ENCODE measurements at regions not wholly inside any gene's neighbourhood (a gene's known extent, or its start where the extent isn't known, plus 50 kb on each side); places are given as distances from the start of the nearest gene placed in this dataset.
"Not testable (repeated sequence)": the region's sequence is repeated elsewhere in the genome, so short reads cannot be mapped to it uniquely, and the experiment has no call there.

DNA sequence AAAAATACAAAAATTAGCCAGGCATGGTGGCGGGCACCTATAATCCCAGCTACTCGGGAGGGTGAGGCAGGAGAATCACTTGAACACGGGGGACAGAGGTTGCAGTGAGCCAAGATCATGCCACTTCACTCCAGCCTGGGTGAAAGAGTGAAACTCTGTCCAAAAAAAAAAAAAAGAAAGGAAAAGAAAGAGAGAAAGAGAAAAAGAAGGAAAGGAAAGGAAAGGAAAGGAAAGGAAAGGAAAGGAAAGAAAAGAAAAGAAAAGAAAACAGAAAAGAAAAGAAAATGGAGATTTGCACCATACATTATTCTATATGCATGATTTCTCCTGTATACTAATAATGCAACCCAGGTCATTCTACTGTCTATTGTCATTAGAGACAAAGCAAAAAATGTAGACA, 421.5 kb downstream of the PCDH19 start:
- not testable (repeated sequence) for DNase-seq

DNA sequence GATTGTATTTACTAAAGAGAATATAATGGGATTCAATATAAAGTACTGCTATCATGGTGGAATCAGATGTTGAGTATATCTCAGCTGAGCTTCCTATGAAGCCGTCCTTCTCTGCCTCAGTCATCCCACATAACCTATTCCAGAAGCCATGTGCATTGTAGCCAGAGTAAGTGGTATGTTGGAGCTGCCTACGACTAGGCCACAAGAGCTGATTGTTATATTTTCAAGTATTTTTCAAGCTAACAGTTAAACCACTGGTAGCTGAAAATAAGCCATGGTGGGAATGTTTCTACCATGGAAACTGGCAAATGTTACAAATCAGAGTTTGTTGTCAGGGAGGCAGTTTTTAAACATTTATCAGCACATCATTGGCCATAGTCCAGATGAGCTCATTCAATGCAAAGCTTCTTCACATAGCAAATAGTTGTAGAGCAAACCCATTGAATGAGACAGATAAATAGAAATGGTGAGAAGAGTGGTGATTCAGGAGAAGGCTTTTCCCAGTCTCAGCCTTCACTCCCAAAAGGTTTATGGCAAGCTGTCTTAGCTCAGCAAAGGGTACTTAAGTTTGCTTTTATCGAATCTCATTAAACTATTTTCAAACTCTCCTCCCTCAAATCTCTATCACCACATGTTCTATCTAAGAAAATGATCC, 436.4 kb downstream of the PCDH19 start:
- DNase-seq = no peak

DNA sequence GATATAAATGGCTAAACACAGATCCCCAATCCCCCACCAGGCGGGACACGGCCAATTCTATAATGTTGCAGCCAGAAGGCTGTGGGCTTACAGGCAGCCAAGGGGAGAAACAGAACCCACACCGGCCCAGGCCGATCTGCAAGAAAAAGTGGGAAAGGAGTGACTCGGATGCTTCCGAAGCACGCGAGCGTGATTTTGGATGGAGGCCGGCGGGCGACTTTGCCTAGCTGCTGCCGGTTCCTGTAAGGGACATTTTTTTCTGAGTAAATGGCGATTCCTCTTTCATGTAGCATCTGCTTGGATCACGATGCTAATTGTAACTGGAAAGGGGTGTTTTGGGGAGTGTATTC, 470.2 kb downstream of the PCDH19 start:
- DNase-seq = no peak

- DNase-seq = not testable (repeated sequence)
Measured at GRCh38 chrX:99939206-99939882, 470.7 kb downstream of the PCDH19 start.

- DNase-seq = no peak
Measured at GRCh38 chrX:99938464-99938863, 471.6 kb downstream of the PCDH19 start.

- DNase-seq = no peak
Measured at GRCh38 chrX:99933865-99934264, 476.2 kb downstream of the PCDH19 start.

DNA sequence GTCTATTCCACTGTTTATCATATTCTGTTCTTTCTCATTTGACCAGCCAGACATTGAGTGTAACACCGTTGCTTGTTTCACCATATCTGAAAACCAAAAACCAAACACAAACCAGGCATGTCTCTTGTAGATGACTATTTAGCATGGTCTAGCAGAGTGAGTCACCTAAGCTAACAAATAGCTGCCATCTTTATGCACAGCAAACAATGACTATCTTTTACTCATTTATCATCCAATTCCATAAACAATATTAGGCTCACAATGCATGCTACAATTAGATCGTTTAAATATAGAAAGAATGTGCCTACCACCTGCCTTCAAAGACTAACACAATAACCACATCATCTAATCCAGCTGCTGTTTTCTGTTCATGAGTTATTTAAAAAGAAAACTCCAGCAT, 495.4 kb downstream of the PCDH19 start:
- no peak for DNase-seq

GRCh38 chrX:99913611-99914010, 496.5 kb downstream of the PCDH19 start:
- no peak for DNase-seq

DNA sequence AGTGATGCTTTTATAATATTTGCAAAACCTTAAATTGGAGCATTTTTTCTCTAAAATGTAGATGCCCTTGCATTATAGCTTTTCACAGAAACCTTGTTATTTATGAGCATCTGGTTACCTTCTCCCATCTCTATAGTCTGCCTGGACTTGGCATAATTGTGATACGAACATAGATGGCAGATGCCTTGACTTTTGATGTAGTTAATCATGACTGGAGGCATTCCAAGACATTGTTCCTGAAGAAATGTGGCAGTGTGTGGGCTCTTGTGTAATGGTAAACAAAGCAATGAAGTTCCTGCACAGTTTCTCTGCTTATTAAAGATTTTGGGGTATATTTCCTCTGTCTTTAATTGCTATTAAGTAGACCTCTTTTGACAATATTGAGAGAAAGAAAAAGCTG, 500.1 kb downstream of the PCDH19 start:
- DNase-seq = no peak

DNA sequence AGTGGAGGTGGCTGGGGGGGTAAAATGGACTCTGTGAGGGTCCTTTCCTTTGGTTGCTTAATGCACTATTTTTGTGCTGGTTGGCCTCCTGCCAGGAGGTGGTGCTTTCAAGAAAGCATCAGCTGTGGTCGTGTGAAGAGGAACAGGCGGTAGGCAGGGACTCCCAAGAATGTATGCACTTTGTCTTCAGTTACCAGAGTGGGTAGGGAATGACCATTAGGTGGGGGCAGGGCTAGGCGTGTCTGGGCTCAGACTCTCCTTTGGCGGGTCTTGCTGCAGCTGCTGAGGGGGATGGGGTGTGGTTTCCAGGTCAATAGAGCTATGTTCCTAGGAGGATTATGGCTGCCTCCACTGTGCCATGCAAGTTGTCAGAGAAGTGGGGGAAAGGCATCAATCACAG, 509.0 kb downstream of the PCDH19 start:
- DNase-seq = no peak

DNA sequence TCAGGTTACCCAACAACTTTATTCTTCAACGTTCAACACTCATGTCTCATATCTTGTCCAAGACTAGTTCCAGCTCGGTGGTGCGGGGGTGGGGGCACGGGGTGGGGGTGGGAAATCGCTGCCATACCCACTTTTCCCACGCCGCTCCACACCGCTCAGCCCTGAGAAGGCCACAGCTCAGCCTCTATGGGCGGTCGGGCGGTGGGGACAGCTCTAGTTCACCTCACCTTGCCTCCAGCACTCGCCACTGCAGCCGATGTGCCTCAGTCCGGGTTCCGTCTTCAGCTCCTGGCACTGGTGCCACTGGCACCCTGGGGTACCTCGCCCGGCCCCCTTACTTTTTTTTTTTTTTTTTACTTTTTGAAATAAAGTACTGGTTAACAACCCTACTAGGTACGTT, 522.2 kb downstream of the PCDH19 start:
- DNase-seq = no peak

DNA sequence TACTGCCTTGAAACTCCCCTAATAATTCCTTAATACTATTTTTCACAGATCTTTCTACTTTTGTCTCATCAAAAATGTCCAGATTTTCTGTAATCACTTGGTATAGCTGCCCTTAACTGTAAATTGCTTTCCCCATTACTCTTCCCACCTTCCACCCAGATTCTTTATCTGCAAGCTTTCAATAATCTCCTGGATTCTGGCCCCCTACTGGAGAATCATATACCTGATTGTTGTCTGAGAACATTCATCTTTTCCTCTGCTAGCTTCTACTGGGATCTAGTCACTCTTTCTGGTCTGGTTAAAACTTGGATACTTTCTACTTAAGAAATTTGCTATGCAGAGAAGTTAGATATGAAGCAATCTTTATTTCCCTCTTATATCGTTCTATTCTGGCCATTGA, 552.6 kb downstream of the PCDH19 start:
- DNase-seq = no peak

GRCh38 chrX:99833821-99834220, 576.3 kb downstream of the PCDH19 start:
- DNase-seq = no peak

- DNase-seq = no peak
Measured at GRCh38 chrX:99820197-99820596, 589.9 kb downstream of the PCDH19 start.

GRCh38 chrX:99800016-99800415, 610.1 kb downstream of the PCDH19 start:
- DNase-seq = no peak

DNA sequence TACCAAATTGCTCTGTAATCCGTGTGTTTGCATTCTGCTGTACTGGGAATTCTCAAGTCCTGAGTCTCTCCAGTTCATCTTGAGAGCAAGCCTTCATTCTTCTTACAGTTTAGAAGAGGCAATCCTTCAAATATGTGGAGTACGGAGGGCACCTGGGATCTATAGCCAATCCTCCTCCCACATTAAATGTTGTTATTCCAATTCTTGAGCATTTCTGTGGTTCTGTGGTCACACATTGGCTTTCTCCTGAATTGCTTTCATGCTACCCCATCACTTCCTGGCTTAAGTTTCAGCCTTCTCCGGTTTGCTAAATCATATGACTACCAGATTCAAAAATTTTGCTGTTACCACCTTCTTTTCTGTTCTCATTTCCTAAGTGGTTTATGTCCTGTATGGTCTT, 611.1 kb downstream of the PCDH19 start:
- no peak for DNase-seq

- no peak for DNase-seq
Measured at GRCh38 chrX:99795495-99795894, 614.6 kb downstream of the PCDH19 start.

DNA sequence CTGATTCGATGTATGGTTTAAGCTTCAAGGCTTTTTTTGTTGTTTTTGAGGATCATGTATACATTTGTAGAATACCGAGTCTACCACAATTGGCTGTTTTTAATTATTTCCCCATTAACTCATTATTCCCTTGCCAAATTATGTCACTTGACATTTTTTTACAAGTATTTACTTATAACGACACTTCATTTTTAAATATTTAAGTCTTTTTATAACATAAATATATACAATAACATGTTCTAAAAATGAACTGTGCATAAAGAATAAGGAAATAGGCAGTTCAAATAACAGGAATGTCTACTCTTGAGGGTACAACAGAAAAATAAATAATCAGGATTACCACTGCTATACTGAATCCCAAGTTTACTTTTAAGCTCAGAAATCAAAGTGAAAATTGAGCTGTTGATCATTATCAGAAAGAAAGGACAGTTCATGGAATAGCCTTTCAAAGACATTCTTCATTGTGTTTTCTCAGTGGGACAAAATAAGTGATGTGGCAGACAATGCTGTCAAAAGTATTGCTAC, 627.5 kb downstream of the PCDH19 start:
- DNase-seq = no peak

GRCh38 chrX:99777912-99778311, 632.2 kb downstream of the PCDH19 start:
- DNase-seq = no peak

DNA sequence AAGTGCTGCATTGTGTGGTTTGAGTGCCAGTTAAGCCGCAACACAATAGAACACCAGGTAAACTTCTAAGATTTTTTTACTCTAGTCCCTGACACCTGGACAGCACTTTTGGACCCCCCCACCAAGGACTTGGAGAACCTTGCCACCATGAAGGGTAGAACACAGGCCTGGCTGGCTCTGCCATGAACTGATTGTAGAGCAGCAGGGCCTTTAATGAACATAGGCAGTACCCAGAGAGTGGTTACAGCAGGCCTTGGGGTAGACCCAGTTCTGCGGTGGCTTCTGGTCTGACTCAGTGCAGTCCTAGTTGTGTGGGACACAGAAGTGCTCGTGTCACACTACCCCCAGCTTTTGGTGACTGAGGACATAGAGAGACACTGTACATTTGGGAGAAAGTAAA, 648.3 kb downstream of the PCDH19 start:
- no peak for DNase-seq

- DNase-seq = no peak
Measured at GRCh38 chrX:99752776-99753175, 657.3 kb downstream of the PCDH19 start.

GRCh38 chrX:99750721-99751120, 659.4 kb downstream of the PCDH19 start:
- DNase-seq = no peak

DNA sequence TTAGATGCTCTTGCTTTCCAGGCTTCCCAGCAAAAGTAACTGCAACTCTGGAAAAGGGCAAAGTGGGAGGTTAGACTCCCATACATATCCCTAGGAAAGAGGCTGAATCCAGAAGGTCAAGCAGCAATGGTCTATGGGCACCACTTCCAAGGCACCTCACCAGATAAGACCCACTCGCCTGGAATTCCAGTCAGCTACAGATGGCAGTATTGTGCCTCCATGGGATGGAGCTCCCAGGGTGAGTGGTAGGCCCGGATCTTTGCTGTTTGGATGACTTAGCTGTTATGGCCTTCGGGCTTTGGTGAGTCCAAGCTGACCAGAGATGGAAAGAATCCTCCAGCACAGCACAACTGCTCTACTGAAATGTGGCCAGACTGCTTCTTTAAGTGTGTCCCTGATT, 688.0 kb downstream of the PCDH19 start:
- no peak for DNase-seq

GRCh38 chrX:99719140-99719539, 690.9 kb downstream of the PCDH19 start:
- DNase-seq = no peak

DNA sequence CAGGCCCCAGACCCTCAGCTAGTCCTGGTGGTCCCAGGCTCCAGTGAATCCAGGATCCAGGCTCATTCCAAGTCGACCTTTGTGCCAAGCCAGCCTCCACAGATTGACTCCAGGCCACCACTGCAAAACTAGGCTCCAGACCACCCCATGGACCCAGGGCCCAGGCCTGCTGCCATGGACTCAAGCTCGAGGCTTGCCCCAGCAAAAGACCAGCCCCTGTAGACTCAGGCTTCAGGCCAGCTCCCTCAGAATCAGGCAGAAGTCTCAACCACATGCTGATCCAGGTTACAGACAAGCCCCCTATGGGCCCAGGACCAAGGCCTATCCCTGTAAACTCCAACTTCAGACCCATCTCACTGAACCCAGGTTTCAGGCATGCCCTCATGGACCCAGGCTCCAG, 692.4 kb downstream of the PCDH19 start:
- DNase-seq = no peak
